RKO (cell line): ENCODE measurements at regions not wholly inside any gene's neighbourhood (a gene's known extent, or its start where the extent isn't known, plus 50 kb on each side); places are given as distances from the start of the nearest gene placed in this dataset.
A peak's percentile ranks its signal among the peaks of the same experiment; 100 is the strongest.
"Not testable (repeated sequence)": the region's sequence is repeated elsewhere in the genome, so short reads cannot be mapped to it uniquely, and the experiment has no call there.

Experiments
- DNase-seq: peaks from one replicate; pipeline ENCODE4 v3.0.0-alpha.2; 2016; ENCODE audit warnings: low spot score

GRCh38 chr12:90502070-90502469 is 452.9 kb downstream of the CCER1 start:
- no peak for DNase-seq

DNA sequence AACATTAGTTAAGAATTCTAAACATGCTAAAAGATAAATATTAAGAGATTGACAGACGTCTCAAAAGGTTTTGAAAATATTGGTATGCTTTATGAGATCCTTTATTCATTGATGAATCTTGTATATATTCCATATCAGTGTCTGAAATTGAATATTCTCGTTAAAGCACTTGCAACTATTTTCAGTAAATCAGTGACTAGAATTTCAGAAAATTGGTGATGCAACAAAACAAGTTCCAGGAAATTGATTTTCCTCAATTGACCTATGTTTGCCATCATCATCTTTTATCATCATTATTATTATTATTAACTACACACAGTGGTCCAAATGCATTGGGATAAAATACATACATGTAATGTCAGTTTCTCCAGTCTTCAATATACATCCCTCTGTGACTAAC is 453.6 kb downstream of the CCER1 start:
- no peak for DNase-seq

- DNase-seq = no peak
Observed at GRCh38 chr12:90499795-90500194, 455.2 kb downstream of the CCER1 start.

- no peak for DNase-seq
Observed at GRCh38 chr12:90497923-90498545, 456.9 kb downstream of the CCER1 start.

DNA sequence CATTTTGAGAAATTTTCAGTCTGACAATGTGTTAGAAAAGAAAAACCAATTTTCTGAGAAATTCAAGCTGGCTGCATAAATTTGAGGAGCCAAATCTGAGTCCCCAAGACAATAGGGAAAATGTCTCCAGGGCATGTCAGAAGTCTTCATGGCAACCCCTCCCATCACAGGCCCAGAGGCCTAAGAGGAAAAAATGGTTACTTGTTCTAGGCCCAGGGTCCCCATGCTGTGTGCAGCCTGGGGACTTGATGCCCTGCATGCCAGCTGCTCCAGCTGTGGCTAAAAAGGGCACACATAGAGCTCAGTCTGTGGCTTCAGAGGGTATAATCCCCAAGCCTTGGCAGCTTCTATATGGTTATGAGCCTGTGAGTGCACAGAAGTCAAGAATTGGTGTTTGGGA is 464.6 kb downstream of the CCER1 start:
- DNase-seq = no peak

GRCh38 chr12:90489141-90489540 is 465.8 kb downstream of the CCER1 start:
- no peak for DNase-seq

- no peak for DNase-seq
Observed at GRCh38 chr12:90485560-90485959, 469.4 kb downstream of the CCER1 start.

- DNase-seq = no peak
Observed at GRCh38 chr12:90484094-90484493, 470.9 kb downstream of the CCER1 start.

DNA sequence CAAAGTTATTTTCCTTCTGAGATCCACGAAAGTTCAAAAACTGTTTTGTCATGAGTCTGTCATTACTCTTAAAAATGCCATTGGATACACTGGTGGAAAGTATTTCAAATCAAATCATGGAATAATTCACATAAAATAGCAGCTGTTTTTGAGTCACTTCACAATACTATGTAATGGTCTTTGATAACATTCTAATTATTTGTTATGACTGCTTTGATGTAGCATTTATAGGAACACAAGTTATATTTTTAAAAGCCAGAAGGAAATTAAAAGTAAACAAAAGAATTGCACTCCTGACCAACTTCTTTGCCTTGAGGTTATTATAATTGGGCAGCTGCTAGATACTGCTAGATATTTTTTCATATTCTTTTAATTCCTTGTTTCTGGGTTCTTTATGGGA is 473.2 kb downstream of the CCER1 start:
- no peak for DNase-seq

DNA sequence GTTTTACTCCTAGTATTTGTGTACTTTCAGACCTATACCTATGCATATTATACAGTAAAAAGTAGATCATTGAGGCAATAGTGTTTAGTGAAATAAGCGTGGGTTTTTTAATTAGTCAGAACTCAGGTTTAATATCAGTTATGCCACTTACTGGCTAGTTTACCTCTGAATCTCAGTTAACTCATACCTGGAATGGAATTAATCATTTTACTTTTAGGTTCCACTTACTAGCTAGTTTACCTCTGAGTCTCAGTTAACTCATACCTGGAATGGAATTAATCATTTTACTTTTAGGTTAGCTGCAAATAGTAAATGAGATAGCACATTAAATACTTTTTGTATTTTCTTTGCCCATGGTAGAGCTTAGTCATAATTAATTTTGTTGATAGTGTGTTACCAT is 475.7 kb downstream of the CCER1 start:
- DNase-seq = no peak

- no peak for DNase-seq
Observed at GRCh38 chr12:90473831-90474230, 481.1 kb downstream of the CCER1 start.

GRCh38 chr12:90460681-90461080 is 494.3 kb downstream of the CCER1 start:
- no peak for DNase-seq

DNA sequence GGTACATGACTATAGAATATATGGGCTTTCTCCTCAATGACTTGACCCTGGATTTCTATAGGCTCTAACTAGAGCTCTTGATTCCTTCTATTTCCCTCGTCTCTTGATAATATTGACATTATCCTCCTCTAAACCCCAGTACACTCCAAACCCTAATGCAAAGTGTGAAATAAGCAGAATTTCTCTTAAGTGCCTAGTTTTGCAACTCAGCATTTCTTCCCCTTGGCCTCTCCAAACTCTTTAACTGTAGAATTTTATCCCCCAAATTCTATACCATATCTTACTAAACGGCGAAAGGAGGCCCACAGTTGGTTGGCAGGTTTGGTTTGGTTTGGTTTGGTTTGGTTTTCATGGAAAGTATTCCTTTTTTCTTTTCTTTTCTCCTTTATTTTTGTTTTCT is 498.7 kb downstream of the CCER1 start:
- no peak for DNase-seq

- DNase-seq = no peak
Observed at GRCh38 chr12:90455756-90456155, 499.2 kb downstream of the CCER1 start.

- no peak for DNase-seq
Observed at GRCh38 chr12:90449611-90450010, 505.4 kb downstream of the CCER1 start.

DNA sequence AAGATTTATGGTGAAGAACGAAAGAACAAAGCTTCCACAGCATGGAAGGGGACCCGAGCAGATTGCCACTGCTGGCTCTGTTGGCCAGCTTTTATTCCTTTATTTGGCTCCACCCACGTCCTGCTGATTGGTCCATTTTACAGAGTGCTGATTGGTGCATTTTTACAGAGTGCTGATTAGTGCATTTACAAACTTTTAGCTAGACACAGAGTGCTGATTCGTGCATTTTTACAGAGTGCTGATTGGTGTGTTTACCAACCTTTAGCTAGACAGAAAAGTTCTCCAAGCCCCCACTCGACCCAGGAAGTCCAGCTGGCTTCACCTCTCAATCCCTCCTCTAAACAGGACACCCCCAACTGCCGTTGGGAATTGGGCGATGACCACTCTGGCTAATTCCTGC is 511.5 kb downstream of the CCER1 start:
- DNase-seq = not testable (repeated sequence)

- no peak for DNase-seq
Observed at GRCh38 chr12:90441431-90441830, 513.5 kb downstream of the CCER1 start.

DNA sequence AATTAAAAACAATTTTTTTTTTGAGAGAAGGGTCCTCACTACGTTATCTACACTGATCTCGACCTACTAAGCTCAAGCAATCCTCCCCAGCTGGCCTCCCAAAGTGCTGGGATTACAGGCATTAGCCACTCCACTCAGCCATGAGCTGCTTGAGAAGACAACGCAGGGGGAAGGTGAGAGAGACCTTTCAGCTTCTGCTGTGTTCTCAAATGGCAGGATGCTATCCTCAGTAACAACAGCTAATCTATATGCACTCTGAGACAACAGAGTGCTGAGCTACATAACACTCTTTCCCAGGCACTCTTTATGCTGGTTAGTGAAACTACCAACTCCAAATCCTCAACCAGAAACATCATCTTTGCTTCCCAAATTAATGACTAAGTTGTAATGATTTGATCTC is 526.1 kb downstream of the CCER1 start:
- DNase-seq = no peak

DNA sequence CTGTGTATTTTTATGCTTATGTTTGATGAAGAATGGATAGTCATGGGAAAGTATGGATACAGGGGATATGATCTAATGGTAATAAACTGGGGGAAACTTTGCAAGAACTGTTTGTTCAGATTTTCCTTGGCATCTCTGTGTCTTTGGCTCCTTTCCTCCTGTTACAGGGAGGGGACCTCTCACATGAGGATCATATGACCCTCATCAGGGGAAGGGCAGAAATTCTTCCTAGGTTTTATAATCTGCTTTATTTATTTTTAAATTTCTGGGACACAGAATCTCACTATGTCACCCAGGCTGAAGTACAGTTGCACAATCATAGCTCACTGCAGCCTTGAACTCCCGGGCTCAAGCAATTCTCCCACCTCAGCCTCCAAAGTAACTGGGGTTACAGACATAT is 526.5 kb downstream of the CCER1 start:
- no peak for DNase-seq

DNA sequence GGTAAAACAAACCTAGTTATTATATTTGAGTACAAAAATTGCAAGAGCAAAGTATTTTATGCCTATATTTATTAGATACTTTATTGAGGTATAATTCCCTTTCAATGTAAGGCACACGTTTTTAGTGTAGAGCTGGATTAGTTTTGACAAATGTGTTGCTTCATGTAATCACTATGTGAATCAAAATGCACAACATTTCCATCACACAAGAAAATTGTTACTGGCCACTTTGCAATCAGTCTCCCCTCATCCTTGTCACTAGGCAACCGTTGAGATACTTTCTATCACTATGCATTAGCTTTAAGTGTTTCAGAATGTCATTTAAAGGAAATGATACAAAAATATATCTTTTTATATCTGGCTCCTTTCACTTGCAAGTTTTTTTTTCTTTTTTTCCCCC is 531.0 kb downstream of the CCER1 start:
- DNase-seq = no peak

DNA sequence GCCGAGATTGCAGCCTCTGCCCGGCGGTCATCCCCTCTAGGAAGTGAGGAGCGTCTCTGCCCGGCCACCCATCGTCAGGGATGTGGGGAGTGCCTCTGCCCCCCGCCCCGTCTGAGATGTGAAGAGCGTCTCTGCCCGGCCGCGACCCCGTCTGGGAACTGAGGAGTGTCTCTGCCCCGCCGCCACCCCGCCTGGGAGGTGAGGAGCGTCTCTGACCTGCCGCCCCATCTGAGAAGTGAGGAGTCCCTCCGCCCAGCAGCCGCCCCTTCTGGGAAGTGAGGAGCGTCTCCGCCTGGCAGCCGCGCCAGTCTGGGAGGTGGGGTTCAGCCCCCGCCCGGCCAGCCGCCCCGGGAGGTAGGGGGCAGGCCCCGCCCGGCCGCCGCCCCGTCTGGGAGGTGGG is 544.0 kb downstream of the CCER1 start:
- no peak for DNase-seq

DNA sequence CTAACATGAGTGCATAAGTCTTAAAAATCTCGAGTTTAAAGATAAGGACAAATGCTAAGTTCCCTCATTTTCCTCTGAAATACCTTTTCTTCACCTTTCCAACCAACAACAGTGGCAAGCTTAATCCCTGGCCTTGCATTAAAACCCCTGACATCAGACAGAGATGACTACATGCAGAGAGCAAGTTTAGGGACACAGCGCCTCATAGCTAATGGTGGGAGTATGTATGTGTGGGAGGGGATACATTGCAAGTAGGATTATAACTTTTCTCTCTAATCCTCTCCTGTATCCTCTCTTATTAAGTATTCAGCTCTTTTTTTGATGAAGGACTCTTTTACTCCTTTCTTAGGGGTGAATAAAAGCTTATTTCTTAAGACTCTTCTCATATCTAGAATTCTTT is 547.1 kb downstream of the CCER1 start:
- peak; percentile 7 for DNase-seq

- no peak for DNase-seq
Observed at GRCh38 chr12:90404071-90404470, 550.9 kb downstream of the CCER1 start.

- DNase-seq = no peak
Observed at GRCh38 chr12:90401185-90401584, 553.8 kb downstream of the CCER1 start.

DNA sequence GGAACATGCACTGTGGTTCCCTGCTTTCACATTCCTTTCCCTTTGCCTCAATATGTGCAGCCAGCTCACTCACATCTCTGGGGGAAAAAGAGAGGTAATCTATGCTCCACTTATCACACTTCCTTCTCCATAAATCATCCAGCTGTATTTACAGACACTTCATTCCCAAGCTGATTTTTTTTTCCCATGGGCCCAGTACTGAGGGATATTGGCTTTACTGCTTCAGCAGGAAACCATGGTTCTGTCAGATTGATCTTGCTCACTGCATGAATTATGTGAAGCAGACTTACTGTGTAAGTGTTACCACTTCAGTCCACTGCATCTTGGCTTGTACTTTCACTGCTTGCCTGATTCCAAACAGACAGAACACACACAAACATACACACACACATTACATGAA is 555.6 kb downstream of the CCER1 start:
- no peak for DNase-seq
